GM12875 (cell line): ENCODE measurements at regions not wholly inside any gene's neighbourhood (a gene's known extent, or its start where the extent isn't known, plus 50 kb on each side); places are given as distances from the start of the nearest gene placed in this dataset.

Source experiments
- H3K4me3 ChIP-seq: one replicate; pipeline ENCODE4 v1.5.1; 2011; ENCODE audit warnings: low read depth, low read length, control low read depth
- CTCF ChIP-seq: IDR thresholded peaks from 2 replicates; pipeline ENCODE4 v1.5.1; 2011; ENCODE audit warnings: low read depth, mild to moderate bottlenecking, control low read depth, inconsistent platforms, low read length, moderate library complexity, borderline replicate concordance; ENCODE audit not compliant: insufficient read depth

DNA sequence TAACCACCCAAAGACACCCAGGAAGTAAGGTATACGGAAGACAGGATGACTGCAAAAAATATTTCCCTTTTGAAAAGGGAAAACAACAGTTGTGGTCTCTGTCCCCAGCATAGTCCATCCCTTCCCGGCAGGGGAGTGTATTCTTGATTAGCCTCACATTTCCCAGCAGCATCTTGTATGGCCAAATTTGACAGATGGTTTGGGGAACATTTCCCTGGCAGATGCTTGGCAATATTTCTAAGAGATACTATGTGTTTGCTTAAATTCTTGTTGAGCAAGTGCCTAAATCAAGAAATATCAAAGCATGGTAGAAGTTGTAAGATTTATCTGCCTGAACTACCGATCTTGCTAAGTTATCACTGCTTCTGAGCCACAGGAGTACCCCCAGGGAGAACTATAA is 56.9 kb upstream of the TPK1 start:
- no peak for TF ChIP-seq CTCF
- no peak overlapping the region for H3K4me3 ChIP-seq
